Neural cell (in vitro differentiated cells): ENCODE measurements at regions not wholly inside any gene's neighbourhood (a gene's known extent, or its start where the extent isn't known, plus 50 kb on each side); places are given as distances from the start of the nearest gene placed in this dataset.

ENCODE experiments used
- H2AFZ ChIP-seq: fragments of 200-600, 300-800 bp; sonication (generic), shearing (Covaris generic); 2 replicates; pipeline ENCODE4 v1.6.0; 2014; ENCODE audit warnings: low read depth, mild to moderate bottlenecking, antibody characterized with exemption, low read length, moderate library complexity
- H3F3A ChIP-seq: fragments of 200-600 bp; shearing (Covaris generic); 2 replicates; pipeline ENCODE4 v1.6.1; 2016; ENCODE audit warnings: mild to moderate bottlenecking, moderate library complexity, mixed read lengths, antibody characterized with exemption, low read length; ENCODE audit not compliant: insufficient read depth, poor library complexity, severe bottlenecking
- H3K27ac ChIP-seq: fragments of 200-600, 300-800 bp; sonication (generic), shearing (Covaris generic); 2 replicates; pipeline ENCODE4 v1.5.1; 2014; ENCODE audit warnings: mild to moderate bottlenecking, low read length, moderate library complexity
- H3K27me3 ChIP-seq: fragments of 300-800, 200-600 bp; sonication (generic), shearing (Covaris generic); 2 replicates; pipeline ENCODE4 v1.6.0; 2014; ENCODE audit warnings: mild to moderate bottlenecking, low read depth, low read length, moderate library complexity; ENCODE audit not compliant: insufficient read depth
- H3K36me3 ChIP-seq: fragments of 300-800, 200-600 bp; sonication (generic), shearing (Covaris generic); 2 replicates; pipeline ENCODE4 v1.5.1; 2014; ENCODE audit warnings: mild to moderate bottlenecking, antibody characterized with exemption, low read length, moderate library complexity; ENCODE audit not compliant: insufficient read depth
- H3K4me2 ChIP-seq: fragments of 300-800, 200-600 bp; sonication (generic), shearing (Covaris generic); 2 replicates; pipeline ENCODE4 v1.6.0; 2014; ENCODE audit warnings: mild to moderate bottlenecking, low read length
- H3K4me3 ChIP-seq: fragments of 300-800, 200-600 bp; sonication (generic), shearing (Covaris generic); 2 replicates; pipeline ENCODE4 v1.5.1; 2014; ENCODE audit warnings: mild to moderate bottlenecking, low read length, moderate library complexity
- H3K79me2 ChIP-seq: fragments of 200-600 bp; shearing (Covaris generic); replicated peaks from 2 replicates; pipeline ENCODE4 v1.6.0; 2014; ENCODE audit warnings: mild to moderate bottlenecking, low read length, moderate library complexity; ENCODE audit not compliant: insufficient read depth
- H3K9ac ChIP-seq: fragments of 300-800, 200-600 bp; sonication (generic), shearing (Covaris generic); 2 replicates; pipeline ENCODE4 v1.6.1; 2016; ENCODE audit warnings: mild to moderate bottlenecking, low read length, mixed read lengths
- H3K9me2 ChIP-seq: fragments of 200-600 bp; shearing (Covaris generic); 2 replicates; pipeline ENCODE4 v1.6.1; 2016; ENCODE audit warnings: mild to moderate bottlenecking, low read length, mixed read lengths; ENCODE audit not compliant: insufficient read depth
- H3K9me3 ChIP-seq: fragments of 200-600, 300-800 bp; sonication (generic), shearing (Covaris generic); 2 replicates; pipeline ENCODE4 v1.6.1; 2016; ENCODE audit warnings: mild to moderate bottlenecking, mixed run types, low read length, moderate library complexity, mixed read lengths
- H4K20me1 ChIP-seq: fragments of 200-600 bp; shearing (Covaris generic); 2 replicates; pipeline ENCODE4 v1.6.1; 2016; ENCODE audit warnings: mild to moderate bottlenecking, mixed run types; ENCODE audit not compliant: insufficient read depth
- CTCF ChIP-seq: fragments of 450-650 bp; IDR thresholded peaks from 2 replicates; pipeline ENCODE4 v1.5.1; 2014; ENCODE audit warnings: antibody characterized with exemption, mild to moderate bottlenecking, moderate library complexity; ENCODE audit not compliant: poor library complexity, severe bottlenecking
- EP300 ChIP-seq: fragments of 450-650 bp; conservative IDR thresholded peaks from 2 replicates; pipeline ENCODE4 v1.6.1; 2014; ENCODE audit warnings: antibody characterized with exemption, mild to moderate bottlenecking, moderate library complexity; ENCODE audit not compliant: poor library complexity, severe bottlenecking
- EZH2 ChIP-seq: fragments of 200-600, 300-800 bp; shearing (Covaris generic), sonication (generic); IDR thresholded peaks from 2 replicates; pipeline ENCODE4 v1.6.1; 2014; ENCODE audit warnings: antibody characterized with exemption, low read length, borderline replicate concordance, mild to moderate bottlenecking; ENCODE audit not compliant: insufficient read depth, poor library complexity, severe bottlenecking
- MXI1 ChIP-seq: fragments of 450-650 bp; conservative IDR thresholded peaks from 2 replicates; pipeline ENCODE4 v1.6.1; 2014; ENCODE audit warnings: antibody characterized with exemption, mild to moderate bottlenecking; ENCODE audit not compliant: poor library complexity, severe bottlenecking
- POLR2AphosphoS5 ChIP-seq: IDR thresholded peaks from 2 replicates; pipeline ENCODE4 v1.6.1; 2012
- RAD21 ChIP-seq: fragments of 450-650 bp; conservative IDR thresholded peaks from 2 replicates; pipeline ENCODE4 v1.6.1; 2014; ENCODE audit warnings: antibody characterized with exemption, mild to moderate bottlenecking, moderate library complexity
- REST ChIP-seq: IDR thresholded peaks from 2 replicates; pipeline ENCODE4 v1.6.1; 2012; ENCODE audit warnings: borderline replicate concordance
- SMC3 ChIP-seq: fragments of 450-650 bp; conservative IDR thresholded peaks from 2 replicates; pipeline ENCODE4 v1.6.1; 2014; ENCODE audit warnings: antibody characterized with exemption, mild to moderate bottlenecking, moderate library complexity; ENCODE audit not compliant: poor library complexity
- TAF1 ChIP-seq: IDR thresholded peaks from 2 replicates; pipeline ENCODE4 v1.6.1; 2012; ENCODE audit warnings: low read depth

- Histone ChIP-seq H3K79me2 (no peaks in the 10 kb centered on the region), H2AFZ (no peak overlapping the region)
Observed at GRCh38 chr2:196361606-196362326, 190.4 kb upstream of the STK17B start.

More at GRCh38 chr2:196361606-196362326, 190.4 kb upstream of the STK17B start:
- no peaks in the 10 kb centered on the region for H3K36me3 ChIP-seq
- no peaks in the 10 kb centered on the region for H3K9me2 ChIP-seq
- TF ChIP-seq POLR2AphosphoS5 = no peak
- TF ChIP-seq TAF1 = no peak
- no peak for TF ChIP-seq SMC3
- TF ChIP-seq CTCF = no peak
- no peak for TF ChIP-seq EP300
- TF ChIP-seq REST = no peak
- TF ChIP-seq MXI1 = no peak
- no peak for TF ChIP-seq RAD21
- no peak for TF ChIP-seq EZH2
- no peaks in the 10 kb centered on the region for H3F3A ChIP-seq
- H3K27me3 ChIP-seq = no peaks in the 10 kb centered on the region
- no peak overlapping the region for H3K4me3 ChIP-seq
- no peak overlapping the region for H3K27ac ChIP-seq
- no peaks in the 10 kb centered on the region for H4K20me1 ChIP-seq
- H3K4me2 ChIP-seq = no peak overlapping the region
- no peaks in the 10 kb centered on the region for H3K9me3 ChIP-seq
- no peak overlapping the region for H3K9ac ChIP-seq
